AG10803 (cell line): ENCODE measurements at regions not wholly inside any gene's neighbourhood (a gene's known extent, or its start where the extent isn't known, plus 50 kb on each side); places are given as distances from the start of the nearest gene placed in this dataset.

Experiments used
- DNase-seq: peaks from one replicate; pipeline ENCODE4 v3.0.0; 2010; ENCODE audit warnings: low read depth
- H3K4me3 ChIP-seq: 2 replicates; pipeline ENCODE4 v1.5.1; 2011; ENCODE audit warnings: mild to moderate bottlenecking, low read length, control low read depth
- CTCF ChIP-seq: conservative IDR thresholded peaks from 2 replicates; pipeline ENCODE4 v1.5.1; 2011; ENCODE audit warnings: mild to moderate bottlenecking, low read length, control low read depth, inconsistent platforms

- H3K4me3 ChIP-seq = no peak overlapping the region
- DNase-seq = peak; percentile 68
- TF ChIP-seq CTCF = no peak
These were observed 103.4 kb upstream of the CCN2 start for GRCh38 chr6:132054525-132054924.

- no peak for TF ChIP-seq CTCF
- DNase-seq = peak; percentile 69
- H3K4me3 ChIP-seq = no peak overlapping the region
These were observed 102.3 kb upstream of the CCN2 start for GRCh38 chr6:132053511-132053910.

GRCh38 chr6:132052096-132052495 is 100.9 kb upstream of the CCN2 start:
- DNase-seq = peak; percentile 40
- no peak for TF ChIP-seq CTCF
- no peak overlapping the region for H3K4me3 ChIP-seq

- no peak for TF ChIP-seq CTCF
- no peak overlapping the region for H3K4me3 ChIP-seq
- no peak for DNase-seq
These were observed 94.7 kb upstream of the CCN2 start for GRCh38 chr6:132045877-132046276.

- no peak for TF ChIP-seq CTCF
- no peak for DNase-seq
- no peak overlapping the region for H3K4me3 ChIP-seq
These were observed 92.0 kb upstream of the CCN2 start for GRCh38 chr6:132043148-132043547.

GRCh38 chr6:132041706-132042105 is 90.5 kb upstream of the CCN2 start:
- no peak for TF ChIP-seq CTCF
- DNase-seq = no peak
- no peak overlapping the region for H3K4me3 ChIP-seq

GRCh38 chr6:132028029-132028428 is 76.9 kb upstream of the CCN2 start:
- no peak overlapping the region for H3K4me3 ChIP-seq
- TF ChIP-seq CTCF = no peak
- DNase-seq = no peak
